ENCODE measurements at regions not wholly inside any gene's neighbourhood (a gene's known extent, or its start where the extent isn't known, plus 50 kb on each side); places are given as distances from the start of the nearest gene placed in this dataset.
A peak's percentile ranks its signal among the peaks of the same experiment; 100 is the strongest.

DNA sequence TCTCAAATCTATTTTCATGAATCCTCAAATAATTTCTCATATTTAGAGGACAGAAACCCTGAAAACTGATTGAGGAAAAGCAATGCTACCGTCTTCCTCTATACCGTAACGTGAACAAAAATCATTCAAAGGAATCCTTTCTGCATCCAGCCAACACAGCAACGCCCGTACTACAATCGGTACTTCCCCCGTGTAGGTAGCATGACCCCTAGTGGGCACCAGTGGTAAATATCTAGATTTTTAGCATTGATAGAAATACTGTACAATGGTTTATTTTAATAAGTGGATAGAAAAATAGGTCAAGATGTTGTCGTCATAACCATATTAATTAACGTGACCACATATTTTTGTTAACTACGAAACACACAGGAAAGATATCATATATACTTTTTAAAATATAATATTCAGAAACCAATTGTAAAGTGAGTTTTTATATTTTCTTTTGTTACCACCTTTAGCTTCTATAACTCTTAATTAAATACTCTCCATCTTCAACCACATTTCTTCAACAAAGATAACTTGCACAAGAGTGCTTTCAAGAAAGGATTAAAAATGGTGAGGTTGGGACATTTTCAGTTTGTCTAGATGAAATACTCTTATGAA lies 194.1 kb downstream of the SS18 start:
- Mint-ChIP-seq H3K4me1 (ENCODE audit: low read depth) (peaks cover 3% of the 10 kb centered on the region), H3K36me3 (ENCODE audit: low read depth) (no peaks in the 10 kb centered on the region), H3K9me3 (peaks cover 4% of the 10 kb centered on the region), H3K4me3 (no peak overlapping the region), H3K27me3 (peaks cover 10% of the 10 kb centered on the region), H3K27ac (no peak overlapping the region)
- POLR2A ChIA-PET = no interaction called here
- CTCF ChIA-PET = interaction anchor here (1.1 to 1.6 kb wide), 4 partner anchors 15 to 1011 kb away, joined by 3 to 5 read pairs (median 4); no protein-coding TSS in a partner anchor
- peak; percentile 82 for TF ChIP-seq CTCF (IDR thresholded peaks at IDR 0.05)
- ATAC-seq = no peak
- peak; percentile 34 for DNase-seq
- intact Hi-C loops (cut with micrococcal nuclease) = no loop called here

DNA sequence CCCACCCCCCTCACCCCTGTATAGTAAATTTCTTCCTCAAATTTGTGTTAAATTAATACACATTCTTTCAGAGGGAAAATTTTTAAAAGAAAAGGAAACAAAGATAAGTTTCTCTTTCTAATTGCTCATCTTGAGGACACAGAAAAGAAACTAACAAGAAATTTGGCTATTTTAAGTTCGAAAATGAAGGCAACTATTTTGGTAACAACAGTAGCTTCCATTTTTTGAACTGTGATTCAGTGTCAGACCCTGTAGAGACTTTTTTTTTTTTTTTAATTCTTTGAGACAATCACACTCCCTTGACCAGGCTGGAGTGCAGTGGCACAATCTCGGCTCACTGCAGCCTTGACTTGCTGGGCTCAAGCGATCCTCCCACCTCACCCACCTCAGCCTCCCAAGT lies 194.9 kb downstream of the SS18 start:
- ATAC-seq (no peak), DNase-seq (no peak)
- ChIA-PET POLR2A (no interaction called here), CTCF (interaction anchor here (0.6 to 1.6 kb wide), 7 partner anchors 14 to 1302 kb away, joined by 3 to 5 read pairs (median 3); no protein-coding TSS in a partner anchor)
- Mint-ChIP-seq H3K27me3 (peaks cover 10% of the 10 kb centered on the region), H3K27ac (no peak overlapping the region), H3K4me3 (no peak overlapping the region), H3K4me1 (ENCODE audit: low read depth) (peaks cover 3% of the 10 kb centered on the region), H3K36me3 (ENCODE audit: low read depth) (no peaks in the 10 kb centered on the region), H3K9me3 (peaks cover under 1% of the 10 kb centered on the region)
- TF ChIP-seq CTCF (IDR thresholded peaks at IDR 0.05) = no peak
- intact Hi-C loops (cut with micrococcal nuclease) = no loop called here

- ATAC-seq = no peak
- CTCF ChIA-PET = no interaction called here
These were observed 204.1 kb downstream of the SS18 start for GRCh38 chr18:25886283-25886682.

GRCh38 chr18:25883091-25883490 lies 207.3 kb downstream of the SS18 start:
- ChIA-PET CTCF (no interaction called here), POLR2A (interaction anchor here (0.8 kb wide), 1 partner anchor 22 kb away, joined by 3 read pairs; no protein-coding TSS in a partner anchor)
- H3K27me3 Mint-ChIP-seq = peaks cover 7% of the 10 kb centered on the region
- H3K4me3 Mint-ChIP-seq = no peak overlapping the region
- H3K4me1 Mint-ChIP-seq (ENCODE audit: low read depth) = no peaks in the 10 kb centered on the region
- peaks cover 10% of the 10 kb centered on the region for H3K9me3 Mint-ChIP-seq
- ATAC-seq (no peak), DNase-seq (no peak)
- intact Hi-C loops (cut with micrococcal nuclease) = no loop called here
- no peaks in the 10 kb centered on the region for H3K36me3 Mint-ChIP-seq (ENCODE audit: low read depth)
- no peak for TF ChIP-seq CTCF (IDR thresholded peaks at IDR 0.05)
- H3K27ac Mint-ChIP-seq = no peak overlapping the region

More at GRCh38 chr18:25886283-25886682, 204.1 kb downstream of the SS18 start:
- peaks cover 5% of the 10 kb centered on the region for H3K27me3 Mint-ChIP-seq
- TF ChIP-seq CTCF (IDR thresholded peaks at IDR 0.05) = no peak
- no peak overlapping the region for H3K4me3 Mint-ChIP-seq
- no peaks in the 10 kb centered on the region for H3K4me1 Mint-ChIP-seq (ENCODE audit: low read depth)
- no peak for DNase-seq
- no peak overlapping the region for H3K27ac Mint-ChIP-seq
- POLR2A ChIA-PET = no interaction called here
- intact Hi-C loops (cut with micrococcal nuclease) = no loop called here
- peaks cover 10% of the 10 kb centered on the region for H3K9me3 Mint-ChIP-seq
- H3K36me3 Mint-ChIP-seq (ENCODE audit: low read depth) = no peaks in the 10 kb centered on the region

DNA sequence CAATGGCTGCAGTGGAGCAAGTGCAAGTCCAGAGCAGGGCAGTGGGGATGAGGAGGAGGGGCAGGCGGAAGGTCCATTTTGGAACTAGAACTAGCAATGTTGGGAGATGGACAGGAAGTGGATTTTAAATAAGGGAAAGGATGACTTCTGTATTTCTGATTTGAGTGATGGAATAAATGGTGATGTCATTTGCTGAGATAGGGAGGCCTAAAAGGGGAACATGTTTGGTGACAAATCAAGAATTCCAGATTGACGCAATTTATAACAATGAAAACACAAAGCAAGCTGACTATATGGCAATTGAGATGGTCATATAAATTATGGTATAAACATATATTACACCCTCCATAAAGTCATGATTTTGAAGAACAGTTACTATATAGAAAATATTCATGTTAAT lies 209.3 kb downstream of the SS18 start:
- ChIA-PET POLR2A (no interaction called here), CTCF (interaction anchor here (1.6 kb wide), 1 partner anchor 15 kb away, joined by 4 read pairs; no protein-coding TSS in a partner anchor)
- Mint-ChIP-seq H3K9me3 (peaks cover 5% of the 10 kb centered on the region), H3K36me3 (ENCODE audit: low read depth) (no peaks in the 10 kb centered on the region), H3K27me3 (peaks cover 9% of the 10 kb centered on the region), H3K4me1 (ENCODE audit: low read depth) (no peaks in the 10 kb centered on the region), H3K27ac (no peak overlapping the region), H3K4me3 (no peak overlapping the region)
- intact Hi-C loops (cut with micrococcal nuclease) = no loop called here
- DNase-seq (no peak), ATAC-seq (no peak)
- no peak for TF ChIP-seq CTCF (IDR thresholded peaks at IDR 0.05)
